Type B pancreatic cell (in vitro differentiated cells): ENCODE measurements at regions not wholly inside any gene's neighbourhood (a gene's known extent, or its start where the extent isn't known, plus 50 kb on each side); places are given as distances from the start of the nearest gene placed in this dataset.

ENCODE experiments used
- DNase-seq: peaks from one replicate; pipeline ENCODE4 v3.0.0; 2021; ENCODE audit warnings: mixed read lengths; ENCODE audit not compliant: unreplicated experiment; ENCODE audit errors: extremely low spot score
- H3K27ac Mint-ChIP-seq: 2 replicates; pipeline ENCODE4 v1.8.0; 2021; ENCODE audit warnings: mild to moderate bottlenecking, mixed read lengths
- H3K27me3 Mint-ChIP-seq: 2 replicates; pipeline ENCODE4 v1.8.0; 2021; ENCODE audit warnings: mixed read lengths
- H3K36me3 Mint-ChIP-seq: 2 replicates; pipeline ENCODE4 v1.8.0; 2021; ENCODE audit warnings: mixed read lengths
- H3K4me1 Mint-ChIP-seq: one replicate; pipeline ENCODE4 v1.8.0; 2021; ENCODE audit warnings: mixed read lengths; ENCODE audit not compliant: unreplicated experiment
- H3K4me3 Mint-ChIP-seq: 2 replicates; pipeline ENCODE4 v1.8.0; 2021; ENCODE audit warnings: mild to moderate bottlenecking, mixed read lengths
- H3K9me3 Mint-ChIP-seq: 2 replicates; pipeline ENCODE4 v1.8.0; 2021; ENCODE audit warnings: mixed read lengths
- CTCF ChIP-seq: fragments of 200-600 bp; sonication (generic); conservative IDR thresholded peaks from 2 replicates; pipeline ENCODE4 v1.5.0; 2021; ENCODE audit warnings: antibody characterized with exemption, mild to moderate bottlenecking

- TF ChIP-seq CTCF: no peak
These were observed 159.3 kb downstream of the PTPN20 start for GRCh38 chr10:47070541-47070940.

GRCh38 chr10:47071891-47072290 lies 160.7 kb downstream of the PTPN20 start:
- no peak for DNase-seq
- TF ChIP-seq CTCF: no peak
- Mint-ChIP-seq H3K4me3 (no peak overlapping the region), H3K9me3 (no peaks in the 10 kb centered on the region), H3K27ac (no peak overlapping the region), H3K36me3 (no peaks in the 10 kb centered on the region), H3K4me1 (peaks cover 3% of the 10 kb centered on the region), H3K27me3 (peaks cover 47% of the 10 kb centered on the region)

More at GRCh38 chr10:47070541-47070940, 159.3 kb downstream of the PTPN20 start:
- Mint-ChIP-seq H3K36me3 (no peaks in the 10 kb centered on the region), H3K4me3 (no peak overlapping the region), H3K27ac (no peak overlapping the region), H3K9me3 (no peaks in the 10 kb centered on the region), H3K4me1 (no peaks in the 10 kb centered on the region), H3K27me3 (peaks cover 52% of the 10 kb centered on the region)
- no peak for DNase-seq

GRCh38 chr10:47073967-47074366 lies 162.7 kb downstream of the PTPN20 start:
- DNase-seq: no peak
- no peak overlapping the region for H3K27ac Mint-ChIP-seq
- TF ChIP-seq CTCF: no peak
- peaks cover 16% of the 10 kb centered on the region for H3K4me1 Mint-ChIP-seq
- H3K9me3 Mint-ChIP-seq: no peaks in the 10 kb centered on the region
- H3K4me3 Mint-ChIP-seq: no peak overlapping the region
- H3K36me3 Mint-ChIP-seq: no peaks in the 10 kb centered on the region
- H3K27me3 Mint-ChIP-seq: peaks cover 37% of the 10 kb centered on the region

GRCh38 chr10:47076949-47077361 lies 165.7 kb downstream of the PTPN20 start:
- peaks cover 21% of the 10 kb centered on the region for H3K27me3 Mint-ChIP-seq
- DNase-seq: no peak
- H3K4me1 Mint-ChIP-seq: peaks cover 24% of the 10 kb centered on the region
- H3K4me3 Mint-ChIP-seq: no peak overlapping the region
- no peak for TF ChIP-seq CTCF
- H3K36me3 Mint-ChIP-seq: no peaks in the 10 kb centered on the region
- H3K27ac Mint-ChIP-seq: no peak overlapping the region
- no peaks in the 10 kb centered on the region for H3K9me3 Mint-ChIP-seq

GRCh38 chr10:47077386-47077785 lies 166.2 kb downstream of the PTPN20 start:
- H3K9me3 Mint-ChIP-seq: no peaks in the 10 kb centered on the region
- H3K4me1 Mint-ChIP-seq: peaks cover 24% of the 10 kb centered on the region
- no peak overlapping the region for H3K4me3 Mint-ChIP-seq
- TF ChIP-seq CTCF: no peak
- peaks cover 20% of the 10 kb centered on the region for H3K27me3 Mint-ChIP-seq
- no peak for DNase-seq
- H3K27ac Mint-ChIP-seq: no peak overlapping the region
- H3K36me3 Mint-ChIP-seq: no peaks in the 10 kb centered on the region

- H3K27ac Mint-ChIP-seq: no peak overlapping the region
- H3K4me3 Mint-ChIP-seq: no peak overlapping the region
- H3K36me3 Mint-ChIP-seq: no peaks in the 10 kb centered on the region
These were observed 166.7 kb downstream of the PTPN20 start for GRCh38 chr10:47077941-47078340.

More at GRCh38 chr10:47077941-47078340, 166.7 kb downstream of the PTPN20 start:
- no peak for DNase-seq
- TF ChIP-seq CTCF: no peak
- Mint-ChIP-seq H3K27me3 (peaks cover 14% of the 10 kb centered on the region), H3K9me3 (no peaks in the 10 kb centered on the region), H3K4me1 (peaks cover 24% of the 10 kb centered on the region)
